ENCODE measurements at regions not wholly inside any gene's neighbourhood (a gene's known extent, or its start where the extent isn't known, plus 50 kb on each side); places are given as distances from the start of the nearest gene placed in this dataset.

- DNase-seq (ENCODE audit: low read depth in 2 of 2) = no peak
These were observed 245.6 kb downstream of the ANAPC1 start for GRCh38 chr2:111638274-111638877.

DNA sequence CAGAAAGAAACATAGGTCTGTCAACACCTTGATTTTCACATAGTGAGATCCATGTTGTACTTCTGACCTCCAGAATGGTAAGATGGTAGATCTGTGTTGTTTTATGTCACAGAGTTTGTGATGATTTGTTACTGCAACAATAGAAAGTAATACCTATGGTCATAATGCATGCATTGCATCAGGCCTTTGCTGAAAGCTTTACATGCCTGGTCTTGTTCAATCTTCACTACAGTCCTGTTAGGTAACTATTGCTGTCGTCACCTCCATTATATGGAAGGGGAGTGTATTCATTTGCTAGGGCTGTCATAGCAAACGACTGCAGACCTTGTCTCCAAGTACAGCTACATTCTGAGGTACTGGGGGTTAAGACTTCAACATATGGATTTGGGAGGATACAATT lies 243.5 kb downstream of the ANAPC1 start:
- no peak for DNase-seq (ENCODE audit: low read depth in 2 of 2)

DNA sequence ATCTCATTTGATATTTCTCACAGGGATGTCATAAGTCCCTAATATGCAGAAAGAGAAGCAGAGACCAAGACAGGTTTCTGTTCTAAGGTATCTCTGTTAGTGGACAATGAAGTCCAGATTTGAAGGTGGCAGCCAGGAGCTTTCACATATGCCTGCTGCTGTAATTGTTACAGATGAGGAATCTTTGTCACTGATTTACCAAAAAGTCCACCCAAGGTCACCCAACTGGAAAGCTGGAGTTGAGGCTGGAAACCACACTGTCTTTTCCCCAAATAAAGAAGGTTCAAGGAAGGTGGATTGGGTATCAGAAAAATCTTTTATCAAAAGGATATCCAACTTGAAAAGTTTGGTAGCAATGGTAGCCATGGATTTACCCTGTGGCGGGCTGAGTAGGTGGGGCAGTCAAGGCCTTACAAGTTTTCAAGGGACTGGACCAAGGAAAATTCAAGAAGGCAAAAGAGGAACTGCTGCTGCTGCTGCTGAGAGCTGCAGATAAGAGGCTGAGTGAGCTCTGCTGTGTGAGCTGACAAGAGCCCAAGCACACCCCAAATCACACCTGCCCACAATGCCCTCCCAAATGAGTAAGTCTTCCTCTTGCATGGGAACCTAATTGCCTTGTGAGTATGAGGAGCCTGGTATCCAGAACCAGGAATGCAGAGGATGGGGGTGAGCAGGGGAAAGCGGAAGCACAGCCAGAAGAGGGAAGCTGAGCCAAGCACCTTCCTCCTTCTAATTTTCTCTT lies 241.2 kb downstream of the ANAPC1 start:
- no peak for DNase-seq (ENCODE audit: low read depth in 2 of 2)

GRCh38 chr2:111643759-111644158 lies 240.2 kb downstream of the ANAPC1 start:
- no peak for DNase-seq (ENCODE audit: low read depth in 2 of 2)

DNA sequence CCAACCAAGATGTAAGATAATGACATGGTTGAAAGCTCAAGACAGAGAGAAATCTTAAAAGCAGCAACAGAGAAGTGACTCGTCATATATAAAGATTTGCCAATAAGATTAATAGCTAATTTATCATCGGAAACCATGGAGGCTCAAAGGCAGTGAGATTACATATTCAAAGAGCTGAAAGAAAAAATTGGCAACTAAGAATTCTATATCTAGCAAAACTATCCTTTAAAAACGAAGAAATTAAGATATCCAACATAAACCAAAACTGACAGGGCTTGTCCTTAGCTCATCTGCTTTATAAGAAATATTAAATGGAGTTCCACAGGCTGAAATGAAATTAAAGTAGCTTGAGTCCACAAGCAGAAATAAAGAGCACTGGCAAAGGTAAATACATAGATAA lies 236.6 kb downstream of the ANAPC1 start:
- no peak for DNase-seq (ENCODE audit: low read depth in 2 of 2)

DNA sequence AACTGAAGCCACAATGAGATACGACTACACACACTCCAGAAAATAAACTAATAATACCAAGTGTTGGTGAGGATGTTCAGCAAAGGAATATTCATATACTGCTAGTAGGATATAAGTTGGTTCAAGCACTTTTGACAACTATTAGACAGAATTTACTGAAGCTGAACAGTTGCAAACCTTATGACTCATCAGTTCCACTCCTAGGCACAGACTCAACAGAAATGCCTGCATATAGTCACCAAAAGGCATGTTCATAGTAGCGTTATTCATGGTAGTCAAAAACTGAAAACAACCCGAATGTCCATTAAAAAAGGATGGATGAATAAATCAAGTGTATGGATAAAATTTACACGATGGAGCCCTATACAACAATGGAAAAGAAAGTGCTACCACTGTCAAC lies 232.0 kb downstream of the ANAPC1 start:
- DNase-seq (ENCODE audit: low read depth in 2 of 2) = no peak

DNA sequence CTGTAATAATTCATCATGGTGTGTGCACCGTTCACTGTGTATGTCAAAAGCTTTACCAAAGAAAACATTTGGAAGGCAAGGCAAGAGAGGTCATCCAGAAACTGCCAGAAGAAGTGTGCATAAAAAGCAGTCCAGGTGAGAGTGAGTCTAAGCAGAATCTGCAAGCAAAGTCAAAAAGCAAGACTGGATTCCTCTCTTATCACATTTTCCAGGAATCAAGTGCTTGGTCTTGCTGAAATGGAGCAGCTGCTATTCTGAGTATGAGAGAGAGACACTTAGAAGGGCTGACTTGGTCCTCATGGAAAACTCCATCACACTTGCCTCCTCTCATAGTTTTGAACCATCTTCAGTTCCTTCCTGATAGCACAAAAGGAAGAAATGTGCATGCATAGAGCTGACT lies 231.3 kb downstream of the ANAPC1 start:
- DNase-seq (ENCODE audit: low read depth in 2 of 2) = no peak

GRCh38 chr2:111653103-111653624 lies 230.8 kb downstream of the ANAPC1 start:
- DNase-seq (ENCODE audit: low read depth in 2 of 2) = no peak

DNA sequence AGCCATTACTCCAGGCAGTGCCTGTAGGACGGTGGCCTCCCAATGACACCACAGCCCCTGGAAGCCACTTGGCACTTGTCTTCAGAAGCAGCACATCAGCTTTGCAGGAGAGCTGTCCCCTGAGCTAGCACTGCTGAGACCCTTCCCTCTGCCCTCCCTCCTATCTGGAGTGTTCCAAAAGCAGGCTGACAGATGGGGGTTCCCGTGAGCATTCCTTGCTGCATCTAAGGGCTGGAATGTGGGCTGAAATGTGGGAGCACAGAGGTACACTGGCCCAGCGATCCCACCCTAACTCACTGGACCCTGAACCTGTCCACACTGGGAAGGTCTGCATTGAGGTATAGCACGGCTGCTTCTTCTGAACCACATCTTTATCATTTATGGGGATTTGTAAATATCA lies 230.1 kb downstream of the ANAPC1 start:
- no peak for DNase-seq (ENCODE audit: low read depth in 2 of 2)

- DNase-seq (ENCODE audit: low read depth in 2 of 2) = no peak
These were observed 229.2 kb downstream of the ANAPC1 start for GRCh38 chr2:111654829-111655228.

- no peak for DNase-seq (ENCODE audit: low read depth in 2 of 2)
These were observed 227.6 kb downstream of the ANAPC1 start for GRCh38 chr2:111656436-111656835.

- no peak for DNase-seq (ENCODE audit: low read depth in 2 of 2)
These were observed 227.1 kb downstream of the ANAPC1 start for GRCh38 chr2:111656894-111657293.

DNA sequence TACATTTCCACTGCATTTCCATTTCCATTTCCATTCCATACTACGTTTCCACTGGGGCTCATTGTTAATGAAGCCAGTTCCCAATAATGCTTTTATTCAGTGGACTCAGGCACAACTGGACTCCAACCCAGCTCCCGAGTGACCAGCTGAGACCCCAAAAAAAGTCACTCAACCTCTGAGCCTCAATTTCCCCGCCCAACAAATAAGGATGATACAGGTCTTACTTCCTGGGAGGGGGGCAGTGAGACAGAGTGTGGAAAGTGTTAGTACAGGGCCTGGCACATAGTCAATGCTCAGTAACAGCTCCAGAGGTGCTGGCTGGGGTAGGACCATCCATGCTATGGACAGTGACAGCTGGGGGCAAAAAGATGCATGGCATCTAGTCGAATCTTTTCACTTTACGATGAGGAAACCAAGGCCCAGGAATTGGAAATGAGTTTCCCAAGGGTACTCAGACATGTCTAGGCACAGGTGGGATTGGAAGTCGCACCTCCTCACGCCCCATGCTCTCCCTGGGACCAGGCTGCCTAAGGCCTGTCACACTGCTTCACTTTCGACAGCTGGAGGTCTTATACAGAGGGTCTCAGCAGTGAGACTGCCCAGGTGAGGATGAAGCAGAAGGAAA lies 226.5 kb downstream of the ANAPC1 start:
- DNase-seq (ENCODE audit: low read depth in 2 of 2) = no peak

DNA sequence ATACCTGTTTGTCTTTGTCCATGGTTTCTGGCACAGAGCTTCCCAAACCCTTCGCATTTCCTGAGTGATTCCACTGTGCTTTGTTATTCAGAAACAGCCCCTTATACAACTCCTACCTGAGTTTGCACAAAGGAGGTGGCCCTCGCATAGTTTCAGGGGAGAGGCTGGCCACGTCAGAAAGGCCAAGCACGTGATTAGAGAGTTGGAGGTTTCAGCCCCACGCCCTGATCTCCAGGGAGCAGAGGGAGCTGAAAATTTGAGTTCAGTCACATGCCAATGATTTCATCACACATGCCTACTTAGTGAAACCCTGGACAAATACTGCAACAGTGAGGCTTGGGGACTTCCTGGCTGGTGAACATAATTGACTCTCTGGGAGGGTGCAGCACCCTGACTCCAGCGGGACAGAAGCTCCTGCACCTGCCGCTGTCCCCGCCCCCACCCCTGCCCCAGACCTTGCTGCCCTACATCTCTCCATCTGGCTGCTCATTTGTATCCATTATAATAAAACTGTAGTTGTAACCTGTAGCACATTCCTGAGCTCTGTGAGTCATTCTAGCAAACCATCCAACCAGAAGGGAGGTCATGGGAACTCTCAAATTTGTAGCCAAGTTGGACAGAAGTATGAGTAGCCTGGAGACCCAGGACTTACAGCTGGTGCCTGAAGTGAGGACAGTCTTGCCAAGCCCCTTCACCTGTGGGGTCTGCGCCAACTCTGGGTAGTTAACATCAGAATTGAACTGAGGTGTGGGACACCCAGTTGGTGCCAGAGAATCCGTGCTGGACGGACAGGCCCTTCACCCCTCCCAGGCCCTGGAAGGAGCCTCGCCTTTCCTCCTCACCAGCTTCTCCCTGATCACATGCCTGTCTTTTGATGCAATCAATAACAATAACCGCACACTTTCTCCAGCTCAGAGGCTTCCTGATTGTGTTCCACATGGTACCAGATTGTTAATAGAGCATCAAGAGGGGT lies 224.3 kb downstream of the ANAPC1 start:
- DNase-seq (ENCODE audit: low read depth in 2 of 2) = no peak

GRCh38 chr2:111660811-111661210 lies 223.2 kb downstream of the ANAPC1 start:
- DNase-seq (ENCODE audit: low read depth in 2 of 2) = no peak

DNA sequence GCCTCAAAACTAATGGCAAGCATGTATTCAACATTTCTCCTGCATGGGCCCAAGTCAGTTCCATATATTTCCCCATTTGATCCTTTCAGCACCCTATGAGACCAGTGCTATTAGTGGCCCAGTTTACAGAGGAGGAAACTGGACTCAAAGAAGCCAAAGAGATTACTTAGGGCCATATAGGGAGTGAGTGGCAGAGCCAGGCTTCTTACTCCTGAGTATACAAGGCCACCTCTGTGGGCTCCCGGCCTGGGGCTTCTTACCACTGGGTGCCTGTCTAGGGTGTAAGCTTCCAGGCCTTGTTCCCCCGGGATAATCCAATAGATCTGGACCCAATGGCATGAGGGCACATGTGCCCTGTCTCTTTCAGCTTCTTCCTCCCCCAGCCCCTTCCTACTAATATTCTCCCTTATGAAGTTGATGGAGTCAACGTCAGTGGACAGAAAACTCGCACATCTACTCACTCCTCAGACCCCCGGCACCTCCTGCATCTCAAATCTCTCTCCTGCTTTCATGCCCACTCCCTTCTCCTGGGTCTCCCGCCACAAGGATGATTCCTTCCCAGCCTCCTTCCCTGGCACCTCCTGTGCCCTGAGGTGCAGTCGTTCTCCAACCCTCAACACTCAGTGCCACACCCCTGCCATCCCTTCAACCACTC lies 222.6 kb downstream of the ANAPC1 start:
- no peak for DNase-seq (ENCODE audit: low read depth in 2 of 2)

- no peak for DNase-seq (ENCODE audit: low read depth in 2 of 2)
These were observed 221.8 kb downstream of the ANAPC1 start for GRCh38 chr2:111662039-111662770.

DNA sequence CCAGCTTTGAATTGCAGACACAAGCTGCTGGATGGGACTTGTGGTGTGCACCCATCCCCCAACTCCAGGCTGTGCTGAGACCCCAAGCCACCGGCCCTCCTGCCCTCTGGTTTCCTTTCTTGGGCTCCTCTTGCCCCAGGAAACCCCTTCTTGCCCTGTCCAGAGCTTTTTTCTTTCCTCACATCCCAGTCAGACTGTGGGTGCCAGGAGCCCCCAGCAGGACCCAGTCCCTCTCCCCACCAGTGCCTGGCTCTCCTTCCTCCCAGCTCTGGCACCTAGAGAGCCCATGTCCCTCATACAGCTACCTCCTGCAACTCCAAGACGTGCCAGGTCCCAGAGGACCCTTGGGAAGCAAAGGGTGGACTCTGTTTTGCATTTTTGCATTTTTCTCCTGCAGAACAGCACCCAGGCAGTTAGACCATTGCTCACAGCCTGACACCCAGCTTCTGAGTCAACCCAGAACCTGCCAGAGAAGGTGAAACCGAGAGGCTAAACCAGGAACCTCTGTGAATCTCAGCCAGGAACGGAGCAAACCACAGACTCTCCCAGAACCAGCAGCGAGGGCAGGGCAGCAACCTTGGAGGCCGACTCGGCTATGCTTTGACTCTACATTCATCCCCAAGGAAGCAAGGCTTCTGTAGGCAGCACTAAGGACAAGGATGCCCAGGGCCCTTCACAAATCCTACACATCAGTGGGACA lies 221.1 kb downstream of the ANAPC1 start:
- DNase-seq (ENCODE audit: low read depth in 2 of 2) = no peak

DNA sequence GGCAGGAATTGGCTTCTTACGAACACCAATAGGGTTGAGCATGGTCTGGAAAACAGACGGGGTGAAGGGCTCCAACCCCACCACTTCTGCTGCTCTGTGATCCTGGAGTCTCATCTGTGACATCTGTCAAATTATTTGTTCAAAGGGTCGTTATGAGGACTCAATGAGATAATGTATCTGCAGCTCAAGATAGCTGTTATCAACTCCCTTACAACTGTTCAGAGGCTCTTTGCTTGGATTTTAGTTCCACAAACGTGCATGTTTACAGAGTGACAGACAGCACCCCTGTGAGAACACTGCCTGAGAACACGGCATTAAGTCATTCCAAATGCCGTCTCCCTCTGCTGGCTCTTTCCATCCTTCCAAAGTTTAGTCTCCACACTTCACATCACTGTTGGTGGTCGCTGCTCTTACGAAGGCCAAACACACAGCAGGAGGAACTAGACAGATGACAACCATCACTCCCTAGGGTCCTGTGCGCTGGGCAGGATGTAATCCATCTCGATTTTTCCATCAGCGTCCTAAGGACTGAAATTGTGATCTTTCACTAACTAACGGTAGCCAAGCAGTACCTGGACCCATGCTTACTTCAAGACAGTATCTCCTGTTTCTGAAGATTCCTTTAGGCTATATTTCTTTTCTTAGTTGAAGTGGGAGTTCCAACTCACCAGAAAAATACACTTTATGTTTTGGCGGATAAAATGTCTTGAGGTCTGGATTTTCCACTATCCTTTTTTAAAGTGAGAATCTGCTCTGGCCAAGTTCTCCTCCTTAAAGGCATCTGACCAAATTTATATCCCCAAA lies 220.3 kb downstream of the ANAPC1 start:
- no peak for DNase-seq (ENCODE audit: low read depth in 2 of 2)
